HG02763 (cell line): ENCODE measurements at regions not wholly inside any gene's neighbourhood (a gene's known extent, or its start where the extent isn't known, plus 50 kb on each side); places are given as distances from the start of the nearest gene placed in this dataset.
"Not testable (repeated sequence)": the region's sequence is repeated elsewhere in the genome, so short reads cannot be mapped to it uniquely, and the experiment has no call there.

Source experiments
- ATAC-seq: cut with Tn5 transposase; IDR thresholded peaks from one replicate; pipeline ENCODE4 v1.9.1; 2021; ENCODE audit warnings: mild to moderate bottlenecking, moderate library complexity; ENCODE audit not compliant: unreplicated experiment

- ATAC-seq = no peak
Measured at GRCh38 chr10:25797888-25798429, 136.1 kb upstream of the MYO3A start.

GRCh38 chr10:25804505-25804904 lies 129.5 kb upstream of the MYO3A start:
- no peak for ATAC-seq

- no peak for ATAC-seq
Measured at GRCh38 chr10:25805986-25806385, 128.0 kb upstream of the MYO3A start.

- ATAC-seq = no peak
Measured at GRCh38 chr10:25808372-25808771, 125.7 kb upstream of the MYO3A start.

- ATAC-seq = no peak
Measured at GRCh38 chr10:25811052-25811685, 122.9 kb upstream of the MYO3A start.

GRCh38 chr10:25813511-25813910 lies 120.5 kb upstream of the MYO3A start:
- ATAC-seq = no peak

- ATAC-seq = no peak
Measured at GRCh38 chr10:25815236-25815635, 118.8 kb upstream of the MYO3A start.

GRCh38 chr10:25815999-25816768 lies 117.8 kb upstream of the MYO3A start:
- ATAC-seq = no peak

GRCh38 chr10:25817200-25817599 lies 116.8 kb upstream of the MYO3A start:
- no peak for ATAC-seq

GRCh38 chr10:25818751-25819150 lies 115.3 kb upstream of the MYO3A start:
- no peak for ATAC-seq

GRCh38 chr10:25820472-25820871 lies 113.6 kb upstream of the MYO3A start:
- ATAC-seq = no peak

GRCh38 chr10:25820874-25821273 lies 113.2 kb upstream of the MYO3A start:
- no peak for ATAC-seq

GRCh38 chr10:25824050-25824449 lies 110.0 kb upstream of the MYO3A start:
- ATAC-seq = no peak

- ATAC-seq = no peak
Measured at GRCh38 chr10:25828475-25828874, 105.6 kb upstream of the MYO3A start.

- no peak for ATAC-seq
Measured at GRCh38 chr10:25831080-25831479, 102.9 kb upstream of the MYO3A start.

- no peak for ATAC-seq
Measured at GRCh38 chr10:25839683-25840082, 94.3 kb upstream of the MYO3A start.

- ATAC-seq = not testable (repeated sequence)
Measured at GRCh38 chr10:25840875-25841274, 93.2 kb upstream of the MYO3A start.

GRCh38 chr10:25842146-25842545 lies 91.9 kb upstream of the MYO3A start:
- no peak for ATAC-seq

- ATAC-seq = no peak
Measured at GRCh38 chr10:25843551-25844170, 90.4 kb upstream of the MYO3A start.

GRCh38 chr10:25844716-25845115 lies 89.3 kb upstream of the MYO3A start:
- ATAC-seq = not testable (repeated sequence)

GRCh38 chr10:25849268-25849667 lies 84.8 kb upstream of the MYO3A start:
- no peak for ATAC-seq

GRCh38 chr10:25849988-25850387 lies 84.0 kb upstream of the MYO3A start:
- ATAC-seq = no peak
